IgD-negative memory B cell (primary cell): ENCODE measurements at regions not wholly inside any gene's neighbourhood (a gene's known extent, or its start where the extent isn't known, plus 50 kb on each side); places are given as distances from the start of the nearest gene placed in this dataset.
"Not testable (repeated sequence)": the region's sequence is repeated elsewhere in the genome, so short reads cannot be mapped to it uniquely, and the experiment has no call there.

Source experiments
- H3K27ac Mint-ChIP-seq, 3 donors: one replicate each; pipeline ENCODE4 v1.8.0; 2020 to 2022; ENCODE audit warnings: mild to moderate bottlenecking in 3 of 3, mixed read lengths in 3 of 3, moderate library complexity in 1 of 3
- H3K27me3 Mint-ChIP-seq: one replicate; pipeline ENCODE4 v1.8.0; 2021; ENCODE audit warnings: mixed read lengths
- H3K36me3 Mint-ChIP-seq: one replicate; pipeline ENCODE4 v1.8.0; 2020; ENCODE audit warnings: mild to moderate bottlenecking, mixed read lengths
- H3K4me1 Mint-ChIP-seq, 3 donors: one replicate each; pipeline ENCODE4 v1.8.0; 2020 to 2022; ENCODE audit warnings: mixed read lengths in 3 of 3, mild to moderate bottlenecking in 1 of 3
- H3K4me3 Mint-ChIP-seq, 4 donors: one replicate each; pipeline ENCODE4 v1.8.0; 2020 to 2022; ENCODE audit warnings: mild to moderate bottlenecking in 4 of 4, mixed read lengths in 4 of 4, moderate library complexity in 3 of 4
- H3K9me3 Mint-ChIP-seq, 3 donors: one replicate each; pipeline ENCODE4 v1.8.0; 2020 to 2021; ENCODE audit warnings: mixed read lengths in 3 of 3, mild to moderate bottlenecking in 1 of 3

DNA sequence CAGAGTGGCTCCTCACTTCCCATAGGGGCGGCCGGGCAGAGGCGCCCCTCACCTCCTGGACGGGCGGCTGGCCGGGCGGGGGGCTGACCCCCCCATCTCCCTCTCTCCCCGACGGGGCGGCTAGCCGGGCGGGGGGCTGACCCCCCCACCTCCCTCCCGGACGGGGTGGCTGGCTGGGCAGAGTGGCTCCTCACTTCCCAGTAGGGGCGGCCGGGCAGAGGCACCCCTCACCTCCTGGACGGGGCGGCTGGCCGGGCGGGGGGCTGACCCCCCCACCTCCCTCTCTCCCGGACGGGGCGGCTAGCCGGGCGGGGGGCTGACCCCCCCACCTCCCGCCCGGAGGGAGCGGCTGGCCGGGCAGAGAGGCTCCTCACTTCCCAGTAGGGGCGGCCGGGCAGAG is 203.4 kb downstream of the SOX4 start:
- not testable (repeated sequence) for H3K9me3 Mint-ChIP-seq, H3K27ac Mint-ChIP-seq, H3K36me3 Mint-ChIP-seq, H3K27me3 Mint-ChIP-seq, H3K4me1 Mint-ChIP-seq, H3K4me3 Mint-ChIP-seq

DNA sequence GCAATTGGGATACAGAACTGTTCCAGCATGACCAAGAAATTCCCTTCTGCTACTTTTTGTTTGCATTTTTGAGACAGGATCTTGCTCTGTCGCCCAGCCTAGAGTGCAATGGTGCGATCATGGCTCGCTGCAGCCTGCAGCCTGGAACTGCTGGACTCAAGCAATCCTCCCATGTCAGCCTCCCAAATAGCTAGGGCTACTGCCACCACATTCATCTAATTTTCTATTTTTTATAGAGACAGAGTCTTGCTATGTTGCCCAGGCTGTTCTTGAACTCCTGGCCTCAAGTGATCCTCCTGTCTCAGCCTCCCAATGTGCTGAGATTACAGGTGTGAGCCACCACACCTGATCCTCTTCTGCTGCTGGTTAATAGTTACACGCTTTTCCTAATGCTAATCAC is 204.9 kb downstream of the SOX4 start:
- peaks cover 0 to 7% (median 2%) of the 10 kb centered on the region in 3 donors for H3K9me3 Mint-ChIP-seq
- no peaks in the 10 kb centered on the region for H3K4me1 Mint-ChIP-seq
- H3K4me3 Mint-ChIP-seq, result no peak overlapping the region
- H3K36me3 Mint-ChIP-seq, result no peaks in the 10 kb centered on the region
- no peaks in the 10 kb centered on the region for H3K27me3 Mint-ChIP-seq
- H3K27ac Mint-ChIP-seq, result no peak overlapping the region

DNA sequence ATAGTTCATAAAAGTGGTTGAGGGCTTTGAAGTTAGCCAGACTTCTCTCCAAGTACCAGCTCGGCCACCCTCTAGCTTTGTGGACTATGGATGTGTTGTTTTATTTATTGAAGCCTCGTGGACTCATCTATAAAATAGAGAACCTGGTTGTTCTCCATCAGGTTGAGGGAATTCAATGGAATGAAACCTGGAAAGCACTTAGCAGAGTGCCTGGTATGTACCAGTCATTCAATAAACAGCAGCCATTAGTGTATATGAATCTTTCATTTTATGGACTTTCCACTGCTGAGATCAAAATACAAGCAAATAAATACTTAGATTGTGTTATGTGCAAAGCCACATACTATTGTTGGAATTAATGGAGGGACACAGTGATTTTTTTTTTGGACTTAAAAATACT is 206.8 kb downstream of the SOX4 start:
- no peaks in the 10 kb centered on the region for H3K36me3 Mint-ChIP-seq
- no peak overlapping the region for H3K4me3 Mint-ChIP-seq
- H3K27me3 Mint-ChIP-seq, result no peaks in the 10 kb centered on the region

DNA sequence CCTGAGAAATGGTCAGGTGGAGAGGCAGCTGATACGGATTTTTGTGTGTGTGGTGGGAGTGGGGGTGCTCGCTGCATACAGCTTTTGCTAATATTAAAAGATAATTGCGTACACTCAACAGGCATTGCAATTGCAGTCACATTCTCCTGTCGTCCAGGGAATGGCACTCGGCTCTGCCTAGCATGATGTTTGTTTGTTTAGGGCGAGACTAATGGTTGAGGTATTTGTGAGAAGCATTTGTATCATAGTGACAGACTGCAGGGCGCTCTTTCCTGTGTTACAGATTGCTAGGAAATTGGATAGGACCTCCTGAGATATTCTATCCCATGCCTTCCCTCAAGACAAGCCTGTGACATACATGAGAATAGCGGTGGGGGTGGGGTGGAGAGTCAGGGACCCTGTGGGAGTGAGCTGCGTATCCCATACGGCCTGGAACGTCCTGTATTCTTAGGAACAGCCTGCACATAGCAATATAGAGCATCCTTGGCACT is 207.4 kb downstream of the SOX4 start:
- peak overlapping the region in 1 of 4 donors; percentile 18 for H3K4me3 Mint-ChIP-seq
- H3K27me3 Mint-ChIP-seq, result no peaks in the 10 kb centered on the region
- H3K4me1 Mint-ChIP-seq, result no peaks in the 10 kb centered on the region
- peaks cover 0 to 10% (median 2%) of the 10 kb centered on the region in 3 donors for H3K9me3 Mint-ChIP-seq
- no peak overlapping the region for H3K27ac Mint-ChIP-seq
- no peaks in the 10 kb centered on the region for H3K36me3 Mint-ChIP-seq

More for the DNA sequence above, 206.8 kb downstream of the SOX4 start:
- no peaks in the 10 kb centered on the region for H3K4me1 Mint-ChIP-seq
- no peak overlapping the region for H3K27ac Mint-ChIP-seq
- H3K9me3 Mint-ChIP-seq, result peaks cover 0 to 10% (median 2%) of the 10 kb centered on the region in 3 donors

DNA sequence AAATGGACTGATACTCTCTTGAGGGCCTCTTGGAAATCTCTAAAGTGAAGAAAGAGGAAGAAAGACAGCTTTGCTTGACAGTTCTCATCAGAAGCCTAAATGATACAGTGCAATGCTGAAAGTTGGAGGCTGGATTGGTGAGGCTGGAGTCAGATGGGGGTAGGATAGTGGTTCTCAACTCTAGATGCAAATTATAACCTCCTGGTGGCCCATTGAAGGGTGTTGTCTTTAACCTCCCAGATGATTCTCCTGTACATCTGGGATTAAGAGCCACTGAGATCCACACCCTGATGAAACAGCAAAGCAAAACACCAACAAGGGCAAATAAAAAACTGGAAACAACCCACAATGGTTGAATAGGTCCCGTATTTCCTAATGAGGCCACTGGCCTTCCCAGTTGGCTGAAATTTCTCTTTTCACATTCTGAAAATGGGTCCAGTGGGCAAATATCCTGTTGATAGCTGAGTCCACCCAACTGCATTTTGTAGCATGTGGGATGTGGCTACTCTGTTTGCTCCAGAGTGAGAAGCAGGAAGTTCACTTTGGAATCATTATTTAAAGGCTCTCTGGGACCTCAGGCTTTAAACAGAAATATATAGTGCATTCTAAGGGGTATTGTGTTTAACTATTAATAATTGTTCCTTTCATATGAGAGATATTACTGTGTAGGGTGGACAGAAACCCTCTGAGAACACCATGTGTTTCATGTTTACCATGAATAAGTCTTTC is 208.1 kb downstream of the SOX4 start:
- Mint-ChIP-seq H3K27ac (no peak overlapping the region), H3K36me3 (no peaks in the 10 kb centered on the region), H3K4me3 (peak overlapping the region in 1 of 4 donors; percentile 18), H3K9me3 (peaks cover 0 to 10% (median 2%) of the 10 kb centered on the region in 3 donors), H3K4me1 (no peaks in the 10 kb centered on the region), H3K27me3 (no peaks in the 10 kb centered on the region)

DNA sequence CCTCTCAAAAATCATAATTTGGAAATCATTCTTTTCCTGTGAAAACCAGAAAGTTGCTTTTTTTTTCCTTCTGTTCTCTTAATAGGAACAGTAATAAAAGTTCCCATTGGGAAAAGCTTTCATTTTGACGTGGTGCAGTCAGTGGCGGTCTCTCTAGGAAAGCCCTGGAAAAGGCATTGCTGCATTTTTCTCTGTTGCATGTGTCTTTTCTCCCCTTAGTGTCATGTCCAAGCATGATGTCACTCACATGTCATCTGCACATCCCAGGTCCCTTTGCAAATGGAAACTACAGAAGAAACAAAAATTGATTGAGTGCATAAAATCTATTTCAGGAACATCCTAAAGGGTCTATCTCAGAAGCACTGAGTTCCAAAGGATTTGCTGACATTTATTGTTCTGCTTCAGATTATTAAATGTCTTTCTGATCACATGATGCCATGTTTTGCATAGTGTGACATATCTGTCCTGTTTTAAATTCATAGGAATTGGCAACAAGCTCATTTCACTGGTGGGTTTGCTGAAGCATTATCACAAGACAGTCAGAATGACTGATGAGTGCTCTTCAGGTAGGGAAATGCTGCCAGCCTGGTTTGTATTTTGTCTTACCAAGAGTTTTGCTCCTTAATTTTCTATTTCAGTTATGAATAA is 208.7 kb downstream of the SOX4 start:
- Mint-ChIP-seq H3K27ac (no peak overlapping the region), H3K36me3 (no peaks in the 10 kb centered on the region), H3K9me3 (peaks cover 0 to 10% (median 2%) of the 10 kb centered on the region in 3 donors), H3K27me3 (no peaks in the 10 kb centered on the region), H3K4me1 (no peaks in the 10 kb centered on the region), H3K4me3 (no peak overlapping the region)

DNA sequence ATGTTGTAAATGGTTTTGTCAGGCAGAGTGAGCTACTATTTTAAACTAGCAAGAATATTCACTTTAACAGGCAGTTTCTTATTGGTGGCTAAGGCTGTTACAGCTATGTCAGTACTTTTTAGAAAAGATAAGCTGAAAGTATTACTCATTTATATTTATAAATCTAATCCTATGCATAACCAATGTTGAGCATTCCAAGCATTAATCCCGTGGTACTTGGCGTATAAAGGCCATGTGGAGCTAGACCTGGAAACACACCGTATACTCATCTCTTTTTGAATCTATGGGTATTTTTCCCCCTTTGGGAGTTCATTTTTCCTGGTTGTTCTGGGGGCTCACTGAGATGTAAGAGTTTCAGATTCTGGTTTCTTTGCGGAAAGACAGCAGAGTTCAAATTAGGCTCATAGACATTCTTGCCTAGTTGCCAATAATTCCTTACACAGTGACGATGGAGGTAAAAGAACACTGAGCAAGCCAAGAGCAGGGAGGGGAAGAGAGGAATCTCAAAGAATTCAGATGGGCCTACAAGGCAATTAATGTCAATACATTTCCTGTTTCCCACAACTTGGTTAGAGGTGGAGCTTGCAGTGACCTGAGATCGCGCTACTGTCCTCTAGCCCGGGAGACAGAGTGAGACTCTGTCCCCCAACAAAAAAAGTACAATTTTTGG is 211.5 kb downstream of the SOX4 start:
- no peaks in the 10 kb centered on the region for H3K27me3 Mint-ChIP-seq
- H3K4me1 Mint-ChIP-seq, result no peaks in the 10 kb centered on the region
- peaks cover 0 to 3% (median 0%) of the 10 kb centered on the region in 3 donors for H3K9me3 Mint-ChIP-seq
- H3K4me3 Mint-ChIP-seq, result no peak overlapping the region
- no peaks in the 10 kb centered on the region for H3K36me3 Mint-ChIP-seq
- H3K27ac Mint-ChIP-seq, result no peak overlapping the region

DNA sequence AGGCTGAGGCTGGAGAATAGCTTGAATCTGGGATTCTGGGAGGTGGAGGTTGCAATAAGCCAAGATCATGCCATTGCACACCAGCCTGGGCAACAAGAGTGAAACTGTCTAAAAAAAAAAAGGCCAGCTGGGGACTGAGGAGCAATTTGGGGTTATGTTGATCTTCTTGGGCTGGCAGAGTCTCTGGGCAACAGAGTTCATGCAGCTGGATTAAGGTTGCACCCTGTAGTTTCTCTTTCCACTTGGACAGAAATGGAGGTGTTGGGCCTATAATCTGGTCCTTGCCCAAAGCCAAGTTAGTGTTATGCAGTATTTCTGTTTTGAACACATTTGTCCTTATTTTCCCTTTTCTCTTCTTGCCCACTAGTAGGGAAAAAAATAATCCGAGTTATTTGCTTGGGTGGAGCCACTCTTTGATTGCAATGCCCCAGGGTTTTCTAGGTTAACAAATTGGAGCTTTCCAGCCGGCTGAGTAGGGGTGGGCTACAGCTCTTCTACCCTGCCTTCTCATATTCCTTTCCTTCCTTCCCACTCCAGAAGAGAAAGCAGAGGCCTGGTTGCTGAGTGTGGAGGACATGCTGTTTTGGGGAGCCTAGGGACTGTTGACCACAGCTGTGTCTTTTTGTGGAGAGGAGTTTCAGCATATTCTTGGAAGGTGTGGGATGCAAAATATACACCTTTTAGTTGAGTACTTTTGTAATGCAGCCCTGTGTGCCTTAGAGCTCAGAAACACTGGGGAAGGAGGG is 213.9 kb downstream of the SOX4 start:
- peaks cover 0 to 3% (median 0%) of the 10 kb centered on the region in 3 donors for H3K9me3 Mint-ChIP-seq
- no peaks in the 10 kb centered on the region for H3K27me3 Mint-ChIP-seq
- H3K36me3 Mint-ChIP-seq, result no peaks in the 10 kb centered on the region
- H3K27ac Mint-ChIP-seq, result no peak overlapping the region
- H3K4me3 Mint-ChIP-seq, result no peak overlapping the region
- no peaks in the 10 kb centered on the region for H3K4me1 Mint-ChIP-seq

DNA sequence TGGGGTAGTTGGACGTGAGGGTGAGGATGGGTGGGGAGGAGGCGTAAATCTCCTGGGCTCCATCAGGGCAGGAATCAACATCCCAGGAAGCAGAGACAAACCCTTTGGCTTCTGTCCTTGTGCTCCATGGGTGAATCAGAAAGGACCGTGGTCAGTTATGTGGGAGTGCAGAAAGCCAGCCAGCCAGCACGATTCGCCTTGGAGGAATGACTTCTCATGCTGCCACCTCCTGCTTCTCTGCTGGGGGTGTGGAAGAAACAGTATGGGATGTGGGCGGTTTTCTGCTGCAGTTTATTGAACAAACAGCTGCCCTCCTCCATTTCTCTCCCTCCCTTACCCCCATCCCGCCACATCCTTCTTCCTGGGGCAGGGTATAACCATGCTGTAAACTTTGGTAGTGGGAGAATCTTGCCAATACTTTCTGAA is 214.5 kb downstream of the SOX4 start:
- Mint-ChIP-seq H3K27me3 (no peaks in the 10 kb centered on the region), H3K27ac (no peak overlapping the region), H3K36me3 (no peaks in the 10 kb centered on the region), H3K4me3 (no peak overlapping the region), H3K4me1 (no peaks in the 10 kb centered on the region), H3K9me3 (peaks cover 0 to 3% (median 0%) of the 10 kb centered on the region in 3 donors)

DNA sequence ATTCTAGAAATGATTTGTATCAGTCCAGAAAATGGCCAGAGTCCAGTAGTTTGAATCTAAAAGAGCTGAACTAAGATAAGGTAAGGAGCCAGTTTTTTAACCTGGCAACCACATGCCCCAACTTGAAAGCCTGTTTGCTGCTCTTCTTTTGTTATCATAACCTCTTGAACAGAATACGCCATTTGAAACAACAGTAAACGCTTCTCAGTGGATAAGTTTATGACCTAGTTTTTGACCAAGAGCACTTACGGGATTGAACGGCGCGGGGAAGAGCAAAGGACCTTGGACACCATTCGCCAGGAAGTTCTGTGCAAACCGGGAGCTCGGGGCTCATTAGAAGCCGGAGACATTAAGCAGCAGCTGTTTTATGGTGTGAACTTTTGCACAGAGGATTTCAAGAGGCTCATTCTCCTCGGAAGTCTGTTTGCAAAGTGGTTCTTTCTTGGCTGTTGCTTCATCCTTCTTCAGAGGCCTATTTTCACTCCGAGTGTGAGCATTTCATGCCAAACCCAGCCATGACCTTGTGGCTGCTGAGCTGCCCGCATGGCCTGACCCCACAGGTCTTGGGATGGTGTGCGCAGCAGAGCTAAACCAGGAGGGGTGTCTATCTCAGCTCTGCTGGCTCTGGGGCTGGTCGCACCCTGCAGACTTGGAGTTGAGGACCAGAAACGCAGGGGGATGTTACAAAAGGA is 215.1 kb downstream of the SOX4 start:
- no peaks in the 10 kb centered on the region for H3K4me1 Mint-ChIP-seq
- H3K9me3 Mint-ChIP-seq, result peaks cover 0 to 3% (median 0%) of the 10 kb centered on the region in 3 donors
- no peak overlapping the region for H3K27ac Mint-ChIP-seq
- no peaks in the 10 kb centered on the region for H3K27me3 Mint-ChIP-seq
- H3K36me3 Mint-ChIP-seq, result no peaks in the 10 kb centered on the region
- H3K4me3 Mint-ChIP-seq, result no peak overlapping the region

DNA sequence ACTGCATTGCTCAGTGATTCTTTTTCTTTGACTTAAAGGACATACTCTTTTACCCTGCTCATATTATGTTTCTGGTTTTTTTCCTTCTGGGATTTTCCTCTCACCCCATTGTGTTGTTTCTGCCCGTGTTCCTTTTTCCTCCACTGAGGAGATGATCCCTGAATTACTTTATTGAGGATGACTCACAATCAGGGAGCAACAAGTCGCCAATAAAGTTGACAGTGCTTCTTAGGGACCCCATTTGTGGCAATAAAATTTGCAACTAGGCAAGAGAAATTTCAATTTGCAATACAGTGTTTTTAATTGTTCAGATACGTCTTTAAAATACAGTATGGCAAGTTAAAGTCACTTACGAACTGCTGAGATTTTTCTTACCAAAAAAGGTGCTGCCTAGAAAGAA is 217.9 kb downstream of the SOX4 start:
- Mint-ChIP-seq H3K9me3 (peaks cover 0 to 2% (median 0%) of the 10 kb centered on the region in 3 donors), H3K36me3 (no peaks in the 10 kb centered on the region), H3K4me3 (no peak overlapping the region), H3K27me3 (no peaks in the 10 kb centered on the region), H3K4me1 (peaks cover 0 to 1% (median 0%) of the 10 kb centered on the region in 3 donors), H3K27ac (no peak overlapping the region)

DNA sequence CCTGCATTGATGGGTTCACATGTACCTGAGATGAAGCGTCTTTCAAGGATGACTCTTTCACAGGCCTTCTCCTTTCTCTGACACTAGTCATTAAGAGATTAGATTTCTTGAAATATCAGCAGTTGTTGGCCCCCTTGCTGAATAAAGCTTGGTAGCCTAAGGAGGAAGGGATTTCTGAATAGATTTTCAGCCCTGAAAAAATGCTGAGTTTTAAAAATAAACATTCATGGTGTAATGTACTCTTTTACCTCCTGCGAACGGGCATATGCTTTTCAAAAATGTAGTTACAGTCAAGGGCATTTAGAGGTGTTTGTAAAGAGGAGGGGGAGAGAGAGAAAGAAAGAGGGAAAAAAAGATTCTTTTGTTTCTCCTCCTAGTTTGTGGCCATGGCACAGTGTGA is 222.7 kb downstream of the SOX4 start:
- no peak overlapping the region for H3K4me3 Mint-ChIP-seq
- peaks cover 0 to 2% (median 0%) of the 10 kb centered on the region in 3 donors for H3K9me3 Mint-ChIP-seq
- no peaks in the 10 kb centered on the region for H3K27me3 Mint-ChIP-seq
- no peak overlapping the region for H3K27ac Mint-ChIP-seq
- peaks cover 0 to 1% (median 0%) of the 10 kb centered on the region in 3 donors for H3K4me1 Mint-ChIP-seq
- H3K36me3 Mint-ChIP-seq, result no peaks in the 10 kb centered on the region

DNA sequence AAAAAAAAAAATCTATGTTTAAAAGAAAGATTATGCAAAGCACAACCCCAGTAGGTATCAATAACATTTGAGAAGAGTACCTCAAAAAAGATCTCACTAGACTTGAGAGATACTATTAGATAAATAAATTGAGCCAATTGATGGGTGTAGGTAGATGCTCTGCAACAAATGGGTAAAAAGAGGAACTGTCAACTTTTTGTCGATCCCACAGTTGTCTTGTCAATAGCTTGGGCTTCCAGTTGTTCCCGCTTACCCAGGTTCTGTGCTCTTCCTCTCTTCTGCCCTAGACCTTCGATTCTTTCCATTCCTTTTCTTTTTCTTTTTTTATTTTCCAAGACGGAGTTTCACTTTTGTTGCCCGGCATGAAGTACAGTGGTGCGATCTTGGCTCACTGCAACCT is 226.9 kb downstream of the SOX4 start:
- Mint-ChIP-seq H3K4me3 (no peak overlapping the region), H3K27ac (no peak overlapping the region), H3K27me3 (no peaks in the 10 kb centered on the region), H3K9me3 (no peaks in the 10 kb centered on the region), H3K4me1 (peaks cover 0 to 1% (median 0%) of the 10 kb centered on the region in 3 donors), H3K36me3 (no peaks in the 10 kb centered on the region)

DNA sequence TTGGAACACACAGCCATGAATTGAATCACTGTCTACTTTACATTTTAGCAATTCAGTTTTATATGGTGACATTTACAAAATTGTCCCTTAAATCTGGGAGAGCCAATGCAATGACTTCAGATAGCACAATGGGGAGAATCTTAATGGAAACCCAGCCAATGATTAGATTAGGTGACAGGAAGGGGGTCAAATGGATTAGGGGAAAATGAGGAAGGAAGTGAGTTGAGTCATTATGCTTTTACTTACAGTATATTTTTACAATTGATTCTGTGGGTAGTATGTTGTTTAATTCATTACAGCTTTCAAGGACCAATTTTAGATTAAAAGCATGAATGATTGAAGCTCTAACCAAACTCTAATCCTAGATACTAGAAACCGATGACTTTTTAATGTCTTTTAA is 229.8 kb downstream of the SOX4 start:
- no peaks in the 10 kb centered on the region for H3K27me3 Mint-ChIP-seq
- H3K9me3 Mint-ChIP-seq, result no peaks in the 10 kb centered on the region
- H3K27ac Mint-ChIP-seq, result no peak overlapping the region
- H3K4me3 Mint-ChIP-seq, result no peak overlapping the region
- no peaks in the 10 kb centered on the region for H3K36me3 Mint-ChIP-seq
- H3K4me1 Mint-ChIP-seq, result no peaks in the 10 kb centered on the region
